Stomach (tissue), 4 donors: ENCODE measurements at regions not wholly inside any gene's neighbourhood (a gene's known extent, or its start where the extent isn't known, plus 50 kb on each side); places are given as distances from the start of the nearest gene placed in this dataset.

ENCODE experiments used
- POLR2A ChIP-seq, 4 donors: fragments of 450-650 bp; IDR thresholded peaks; one replicate each; pipeline ENCODE4 v1.6.1; 2016; ENCODE audit warnings: antibody characterized with exemption in 4 of 4, control low read depth in 2 of 4, mild to moderate bottlenecking in 1 of 4, moderate library complexity in 1 of 4
- TF ChIP-seq, protein P1 (sequence below), 7 experiments: fragments of 450-650 bp in 4 of 7; fragments of 200-600 bp in 3 of 7; sonication (generic) in 3 of 7; IDR thresholded peaks; one replicate each; pipeline ENCODE4 v1.5.1; 2016 to 2019; ENCODE audit warnings: antibody characterized with exemption in 7 of 7, control low read depth in 2 of 7, mild to moderate bottlenecking in 1 of 7

GRCh38 chr10:44851881-44852280 lies 59.3 kb upstream of the TMEM72 start:
- TF ChIP-seq, protein P1, sequence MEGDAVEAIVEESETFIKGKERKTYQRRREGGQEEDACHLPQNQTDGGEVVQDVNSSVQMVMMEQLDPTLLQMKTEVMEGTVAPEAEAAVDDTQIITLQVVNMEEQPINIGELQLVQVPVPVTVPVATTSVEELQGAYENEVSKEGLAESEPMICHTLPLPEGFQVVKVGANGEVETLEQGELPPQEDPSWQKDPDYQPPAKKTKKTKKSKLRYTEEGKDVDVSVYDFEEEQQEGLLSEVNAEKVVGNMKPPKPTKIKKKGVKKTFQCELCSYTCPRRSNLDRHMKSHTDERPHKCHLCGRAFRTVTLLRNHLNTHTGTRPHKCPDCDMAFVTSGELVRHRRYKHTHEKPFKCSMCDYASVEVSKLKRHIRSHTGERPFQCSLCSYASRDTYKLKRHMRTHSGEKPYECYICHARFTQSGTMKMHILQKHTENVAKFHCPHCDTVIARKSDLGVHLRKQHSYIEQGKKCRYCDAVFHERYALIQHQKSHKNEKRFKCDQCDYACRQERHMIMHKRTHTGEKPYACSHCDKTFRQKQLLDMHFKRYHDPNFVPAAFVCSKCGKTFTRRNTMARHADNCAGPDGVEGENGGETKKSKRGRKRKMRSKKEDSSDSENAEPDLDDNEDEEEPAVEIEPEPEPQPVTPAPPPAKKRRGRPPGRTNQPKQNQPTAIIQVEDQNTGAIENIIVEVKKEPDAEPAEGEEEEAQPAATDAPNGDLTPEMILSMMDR (IDR thresholded peaks at IDR 0.05): no peak
- TF ChIP-seq POLR2A (IDR thresholded peaks at IDR 0.05): no peak
